Keratinocyte (primary cell): ENCODE measurements at regions not wholly inside any gene's neighbourhood (a gene's known extent, or its start where the extent isn't known, plus 50 kb on each side); places are given as distances from the start of the nearest gene placed in this dataset.

Experiments used
- DNase-seq: peaks from one replicate; pipeline ENCODE4 v3.0.0-alpha.2; 2011; ENCODE audit warnings: low read depth, missing footprints, low spot score
- FAIRE-seq: peaks from 2 replicates; lab custom pipeline; 2011; peaks lifted over from hg19 to GRCh38; lab: Jason Lieb, UNC
- H2AFZ ChIP-seq: 2 replicates; pipeline ENCODE4 v1.6.0; 2012; ENCODE audit warnings: low read length, control low read depth, inconsistent platforms; ENCODE audit not compliant: control insufficient read depth
- H3K27ac ChIP-seq: 2 replicates; pipeline ENCODE4 v1.5.1; 2011; ENCODE audit warnings: low read length; ENCODE audit not compliant: control insufficient read depth, insufficient read depth
- H3K27me3 ChIP-seq: 3 replicates; pipeline ENCODE4 v1.6.0; 2011; ENCODE audit warnings: low read length; ENCODE audit not compliant: control insufficient read depth, insufficient read depth; ENCODE audit errors: extremely low read depth
- H3K36me3 ChIP-seq, 2 experiments: 2 replicates in 1 of 2; 3 replicates in 1 of 2; pipeline ENCODE4 v1.5.1; 2011; ENCODE audit warnings: low read length in 2 of 2, mild to moderate bottlenecking in 1 of 2; ENCODE audit not compliant: control insufficient read depth in 2 of 2, insufficient read depth in 2 of 2; ENCODE audit errors: extremely low read depth in 1 of 2
- H3K4me1 ChIP-seq: 3 replicates; pipeline ENCODE4 v1.5.1; 2011; ENCODE audit warnings: low read length; ENCODE audit not compliant: control insufficient read depth, insufficient read depth; ENCODE audit errors: extremely low read depth
- H3K4me2 ChIP-seq: 3 replicates; pipeline ENCODE4 v1.6.0; 2011; ENCODE audit warnings: low read depth, low read length; ENCODE audit not compliant: control insufficient read depth, insufficient read depth; ENCODE audit errors: extremely low read depth
- H3K4me3 ChIP-seq, 3 experiments: fragments of 200-600 bp in 1 of 3; sonication (generic) in 1 of 3; 2 replicates in 2 of 3; 3 replicates in 1 of 3; pipeline ENCODE4 v1.5.1; 2011 to 2016; ENCODE audit warnings: low read length in 3 of 3, mild to moderate bottlenecking in 3 of 3, control low read depth in 2 of 3, inconsistent platforms in 1 of 3, low read depth in 1 of 3, mixed read lengths in 1 of 3, mixed run types in 1 of 3, moderate library complexity in 1 of 3; ENCODE audit not compliant: control insufficient read depth in 2 of 3, insufficient read depth in 2 of 3; ENCODE audit errors: extremely low read depth in 1 of 3
- H3K79me2 ChIP-seq: 2 replicates; pipeline ENCODE4 v1.6.0; 2012; ENCODE audit warnings: low read length; ENCODE audit not compliant: control insufficient read depth, insufficient read depth
- H3K9ac ChIP-seq: 3 replicates; pipeline ENCODE4 v1.6.0; 2011; ENCODE audit warnings: low read length; ENCODE audit not compliant: control insufficient read depth, insufficient read depth; ENCODE audit errors: extremely low read depth
- H3K9me1 ChIP-seq: 3 replicates; pipeline ENCODE4 v1.6.0; 2011; ENCODE audit warnings: low read length; ENCODE audit not compliant: control insufficient read depth, insufficient read depth; ENCODE audit errors: extremely low read depth
- H3K9me3 ChIP-seq: 2 replicates; pipeline ENCODE4 v1.5.1; 2012; ENCODE audit warnings: low read depth, low read length; ENCODE audit not compliant: control insufficient read depth
- H4K20me1 ChIP-seq: 3 replicates; pipeline ENCODE4 v1.6.0; 2011; ENCODE audit warnings: low read length; ENCODE audit not compliant: control insufficient read depth, insufficient read depth; ENCODE audit errors: extremely low read depth
- EZH2 ChIP-seq: IDR thresholded peaks from one replicate; pipeline ENCODE4 v1.6.1; 2012; ENCODE audit warnings: inconsistent platforms, mild to moderate bottlenecking, low read length, moderate library complexity
- dilution Hi-C: fragments of 300-500 bp; cut with MboI; formaldehyde crosslinking; loops from one replicate; pipeline ENCODE4 v1.7.0; 2020; ENCODE audit warnings: low sequenced_read_pairs; ENCODE audit not compliant: extremely low pct_ligation_motif_present
- TF ChIP-seq, protein P1 (sequence below), 3 experiments: IDR thresholded peaks in 1 of 3; conservative IDR thresholded peaks in 1 of 3; optimal IDR thresholded peaks in 1 of 3; 2 replicates in 2 of 3; 3 replicates in 1 of 3; pipeline versions ENCODE3 to v1.5.1; 2011; ENCODE audit warnings: low read length in 3 of 3, mild to moderate bottlenecking in 3 of 3, moderate library complexity in 2 of 3, control low read depth in 1 of 3, inconsistent platforms in 1 of 3; ENCODE audit not compliant: insufficient read depth in 2 of 3; ENCODE audit errors: extremely low read depth in 1 of 3

GRCh38 chr6:117169781-117170281 is 95.5 kb upstream of the VGLL2 start:
- FAIRE-seq (peak; percentile 58), DNase-seq (peak; percentile 30)

GRCh38 chr6:117174835-117175360 is 90.5 kb upstream of the VGLL2 start:
- H3K27ac ChIP-seq = peak overlapping the region; percentile 22
- no peaks in the 10 kb centered on the region for H3K9me1 ChIP-seq
- no peaks in the 10 kb centered on the region for H3K79me2 ChIP-seq
- H3K4me3 ChIP-seq = no peak overlapping the region
- peaks cover 14% of the 10 kb centered on the region for H3K4me1 ChIP-seq
- DNase-seq (peak; percentile 57), FAIRE-seq (peak; percentile 61)
- no peak overlapping the region for H3K4me2 ChIP-seq
- no peak for TF ChIP-seq EZH2
- TF ChIP-seq, protein P1, sequence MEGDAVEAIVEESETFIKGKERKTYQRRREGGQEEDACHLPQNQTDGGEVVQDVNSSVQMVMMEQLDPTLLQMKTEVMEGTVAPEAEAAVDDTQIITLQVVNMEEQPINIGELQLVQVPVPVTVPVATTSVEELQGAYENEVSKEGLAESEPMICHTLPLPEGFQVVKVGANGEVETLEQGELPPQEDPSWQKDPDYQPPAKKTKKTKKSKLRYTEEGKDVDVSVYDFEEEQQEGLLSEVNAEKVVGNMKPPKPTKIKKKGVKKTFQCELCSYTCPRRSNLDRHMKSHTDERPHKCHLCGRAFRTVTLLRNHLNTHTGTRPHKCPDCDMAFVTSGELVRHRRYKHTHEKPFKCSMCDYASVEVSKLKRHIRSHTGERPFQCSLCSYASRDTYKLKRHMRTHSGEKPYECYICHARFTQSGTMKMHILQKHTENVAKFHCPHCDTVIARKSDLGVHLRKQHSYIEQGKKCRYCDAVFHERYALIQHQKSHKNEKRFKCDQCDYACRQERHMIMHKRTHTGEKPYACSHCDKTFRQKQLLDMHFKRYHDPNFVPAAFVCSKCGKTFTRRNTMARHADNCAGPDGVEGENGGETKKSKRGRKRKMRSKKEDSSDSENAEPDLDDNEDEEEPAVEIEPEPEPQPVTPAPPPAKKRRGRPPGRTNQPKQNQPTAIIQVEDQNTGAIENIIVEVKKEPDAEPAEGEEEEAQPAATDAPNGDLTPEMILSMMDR (optimal IDR thresholded peaks at IDR 0.05 in 1 of 3, IDR thresholded peaks at IDR 0.05 in 1 of 3, conservative IDR thresholded peaks at IDR 0.05 in 1 of 3; ENCODE audit: extremely low read depth in 1 of 3, insufficient read depth in 2 of 3, low read length in 3 of 3) = no peak
- no peaks in the 10 kb centered on the region for H3K27me3 ChIP-seq
- H2AFZ ChIP-seq = no peak overlapping the region
- dilution Hi-C loops = no loop called here
- H3K36me3 ChIP-seq = no peaks in the 10 kb centered on the region
- H4K20me1 ChIP-seq = no peaks in the 10 kb centered on the region
- peaks cover 3% of the 10 kb centered on the region for H3K9me3 ChIP-seq
- no peak overlapping the region for H3K9ac ChIP-seq

More at GRCh38 chr6:117169781-117170281, 95.5 kb upstream of the VGLL2 start:
- H3K4me2 ChIP-seq = no peak overlapping the region
- dilution Hi-C loops = no loop called here
- no peak for TF ChIP-seq EZH2
- TF ChIP-seq, protein P1 (optimal IDR thresholded peaks at IDR 0.05 in 1 of 3, IDR thresholded peaks at IDR 0.05 in 1 of 3, conservative IDR thresholded peaks at IDR 0.05 in 1 of 3; ENCODE audit: extremely low read depth in 1 of 3, insufficient read depth in 2 of 3, low read length in 3 of 3) = no peak
- H3K79me2 ChIP-seq = no peaks in the 10 kb centered on the region
- H3K9me3 ChIP-seq = no peaks in the 10 kb centered on the region
- no peaks in the 10 kb centered on the region for H3K36me3 ChIP-seq
- no peaks in the 10 kb centered on the region for H4K20me1 ChIP-seq
- no peak overlapping the region for H3K27ac ChIP-seq
- H3K9me1 ChIP-seq = no peaks in the 10 kb centered on the region
- H3K9ac ChIP-seq = no peak overlapping the region
- peaks cover 38% of the 10 kb centered on the region for H3K4me1 ChIP-seq
- H2AFZ ChIP-seq = no peak overlapping the region
- H3K4me3 ChIP-seq = no peak overlapping the region
- H3K27me3 ChIP-seq = no peaks in the 10 kb centered on the region
